Mesenchymal stem cell (in vitro differentiated cells and primary cell): ENCODE measurements at regions not wholly inside any gene's neighbourhood (a gene's known extent, or its start where the extent isn't known, plus 50 kb on each side); places are given as distances from the start of the nearest gene placed in this dataset.

ENCODE experiments used
- DNase-seq: peaks from one replicate; pipeline ENCODE4 v3.0.0-alpha.2; 2013
- H2AFZ ChIP-seq: one replicate; pipeline ENCODE4 v1.6.1; 2013; ENCODE audit warnings: low read depth, mild to moderate bottlenecking, control low read depth, inconsistent platforms, low read length, moderate library complexity
- H2AK5ac ChIP-seq: 2 replicates; pipeline ENCODE4 v1.6.1; 2013; ENCODE audit warnings: low read length, moderate library complexity, mild to moderate bottlenecking, inconsistent platforms; ENCODE audit not compliant: severe bottlenecking
- H2BK120ac ChIP-seq: one replicate; pipeline ENCODE4 v1.6.1; 2013; ENCODE audit warnings: low read depth, mild to moderate bottlenecking, inconsistent platforms, low read length, moderate library complexity
- H2BK12ac ChIP-seq, 2 experiments: one replicate each; pipeline ENCODE4 v1.6.1; 2013; ENCODE audit warnings: inconsistent platforms in 2 of 2, low read length in 2 of 2, mild to moderate bottlenecking in 2 of 2, moderate library complexity in 2 of 2, control low read depth in 1 of 2
- H2BK15ac ChIP-seq: one replicate; pipeline ENCODE4 v1.6.1; 2013; ENCODE audit warnings: mild to moderate bottlenecking, low read depth, inconsistent platforms; ENCODE audit not compliant: poor library complexity, severe bottlenecking
- H2BK5ac ChIP-seq: 2 replicates; pipeline ENCODE4 v1.6.1; 2013; ENCODE audit warnings: low read depth, mild to moderate bottlenecking, low read length, control low read depth, inconsistent platforms; ENCODE audit not compliant: poor library complexity, severe bottlenecking
- H3K14ac ChIP-seq, 2 experiments: one replicate each; pipeline ENCODE4 v1.6.1; 2013; ENCODE audit warnings: inconsistent platforms in 2 of 2, low read length in 2 of 2, control low read depth in 1 of 2, mild to moderate bottlenecking in 1 of 2, moderate library complexity in 1 of 2
- H3K18ac ChIP-seq, 2 experiments: one replicate each; pipeline ENCODE4 v1.6.1; 2013; ENCODE audit warnings: inconsistent platforms in 2 of 2, low read length in 2 of 2, control low read depth in 1 of 2, low read depth in 1 of 2, mild to moderate bottlenecking in 1 of 2
- H3K23ac ChIP-seq, 2 experiments: one replicate each; pipeline ENCODE4 v1.6.1; 2013; ENCODE audit warnings: inconsistent platforms in 2 of 2, low read length in 2 of 2, mild to moderate bottlenecking in 2 of 2, moderate library complexity in 2 of 2, control low read depth in 1 of 2
- H3K27ac ChIP-seq: 2 replicates; pipeline ENCODE4 v1.5.1; 2013; ENCODE audit warnings: mild to moderate bottlenecking, moderate library complexity, low read length, control low read depth, inconsistent platforms; ENCODE audit not compliant: poor library complexity, severe bottlenecking
- H3K27me3 ChIP-seq, 2 experiments: 2 replicates each; pipeline versions ENCODE4 v1.6.1 to v1.7.0; 2013; ENCODE audit warnings: low read length in 2 of 2, mild to moderate bottlenecking in 2 of 2, moderate library complexity in 2 of 2, control low read depth in 1 of 2, inconsistent platforms in 1 of 2; ENCODE audit not compliant: control insufficient read depth in 1 of 2, insufficient read depth in 1 of 2
- H3K36me3 ChIP-seq, 2 experiments: 2 replicates each; pipeline versions ENCODE4 v1.6.1 to v1.7.0; 2013; ENCODE audit warnings: low read length in 2 of 2, control low read depth in 1 of 2, inconsistent platforms in 1 of 2, low read depth in 1 of 2, mild to moderate bottlenecking in 1 of 2; ENCODE audit not compliant: insufficient read depth in 2 of 2, control insufficient read depth in 1 of 2
- H3K4ac ChIP-seq, 2 experiments: one replicate each; pipeline ENCODE4 v1.6.1; 2013; ENCODE audit warnings: inconsistent platforms in 2 of 2, low read length in 2 of 2, mild to moderate bottlenecking in 2 of 2, moderate library complexity in 2 of 2, control low read depth in 1 of 2, low read depth in 1 of 2
- H3K4me1 ChIP-seq: 2 replicates; pipeline ENCODE4 v1.6.1; 2013; ENCODE audit warnings: low read depth, low read length, control low read depth; ENCODE audit not compliant: control insufficient read depth, insufficient read depth
- H3K4me2 ChIP-seq: 2 replicates; pipeline ENCODE4 v1.6.1; 2013; ENCODE audit warnings: low read length, mild to moderate bottlenecking, inconsistent platforms; ENCODE audit not compliant: poor library complexity, severe bottlenecking
- H3K4me3 ChIP-seq, 2 experiments: 2 replicates each; pipeline versions ENCODE4 v1.5.1 to v1.7.0; 2013; ENCODE audit warnings: low read length in 2 of 2, mild to moderate bottlenecking in 2 of 2, control low read depth in 1 of 2, low read depth in 1 of 2; ENCODE audit not compliant: insufficient read depth in 1 of 2
- H3K79me1 ChIP-seq: replicated peaks from 2 replicates; pipeline ENCODE4 v1.6.1; 2013; ENCODE audit warnings: mild to moderate bottlenecking, control low read depth, low read length, inconsistent platforms; ENCODE audit not compliant: poor library complexity, severe bottlenecking
- H3K9ac ChIP-seq: 2 replicates; pipeline ENCODE4 v1.7.0; 2013; ENCODE audit warnings: mild to moderate bottlenecking, low read length, moderate library complexity
- H3K9me3 ChIP-seq: 2 replicates; pipeline ENCODE4 v1.7.0; 2013; ENCODE audit warnings: mild to moderate bottlenecking, low read length; ENCODE audit not compliant: control insufficient read depth
- H4K8ac ChIP-seq: one replicate; pipeline ENCODE4 v1.6.1; 2013; ENCODE audit warnings: inconsistent platforms, mild to moderate bottlenecking, low read length, moderate library complexity
- H4K91ac ChIP-seq: one replicate; pipeline ENCODE4 v1.6.1; 2013; ENCODE audit warnings: mild to moderate bottlenecking, low read length, inconsistent platforms
- WGBS: methylation state at CpG from one replicate; pipeline ENCODE4 v1.1.7; 2013; ENCODE audit warnings: mixed read lengths; 5-methylcytosine and 5-hydroxymethylcytosine counted together

DNA sequence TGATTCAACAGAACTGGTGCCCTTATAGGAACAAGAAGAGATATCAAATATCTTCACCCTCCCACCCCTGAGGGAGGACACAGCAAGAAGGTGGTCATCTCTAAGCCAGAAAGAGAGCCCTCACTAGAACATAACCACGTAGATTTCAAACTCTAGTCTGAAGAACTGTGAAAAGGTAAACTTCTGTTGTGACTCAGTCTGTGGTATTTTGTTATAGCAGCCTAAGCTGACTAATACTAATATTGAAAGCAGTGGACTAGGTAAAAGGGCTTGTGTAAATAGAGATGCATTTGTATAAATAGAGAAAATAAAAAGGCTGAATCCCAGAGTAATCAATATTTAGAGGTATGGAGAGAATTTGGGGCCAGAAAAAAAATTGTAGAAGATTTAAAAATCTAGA, 157.6 kb upstream of the CCNH start:
- H4K8ac ChIP-seq, result no peak overlapping the region
- no peaks in the 10 kb centered on the region for H3K9me3 ChIP-seq
- no peak overlapping the region for H3K4ac ChIP-seq
- H3K27me3 ChIP-seq, result no peaks in the 10 kb centered on the region
- no peaks in the 10 kb centered on the region for H3K79me1 ChIP-seq
- no peak overlapping the region for H4K91ac ChIP-seq
- no peak overlapping the region for H3K18ac ChIP-seq
- H3K9ac ChIP-seq, result no peak overlapping the region
- H2BK12ac ChIP-seq, result no peak overlapping the region
- no peaks in the 10 kb centered on the region for H3K4me1 ChIP-seq
- no peak overlapping the region for H2AFZ ChIP-seq
- no peak overlapping the region for H3K23ac ChIP-seq
- 71% methylated on average over 1 of the region's 1 CpG for WGBS
- no peak overlapping the region for H2BK120ac ChIP-seq
- no peak for DNase-seq
- H3K14ac ChIP-seq, result no peak overlapping the region
- H2BK5ac ChIP-seq, result no peak overlapping the region
- no peak overlapping the region for H3K27ac ChIP-seq
- H3K4me2 ChIP-seq, result no peak overlapping the region
- no peak overlapping the region for H2BK15ac ChIP-seq
- H3K4me3 ChIP-seq, result no peak overlapping the region
- no peak overlapping the region for H2AK5ac ChIP-seq
- H3K36me3 ChIP-seq, result no peaks in the 10 kb centered on the region

GRCh38 chr5:87562068-87562467, 149.3 kb upstream of the CCNH start:
- H3K4ac ChIP-seq, result no peak overlapping the region
- no peak overlapping the region for H3K18ac ChIP-seq
- no peak overlapping the region for H2BK120ac ChIP-seq
- no peak overlapping the region for H4K8ac ChIP-seq
- no peak overlapping the region for H2BK5ac ChIP-seq
- H3K4me3 ChIP-seq, result no peak overlapping the region
- H3K23ac ChIP-seq, result no peak overlapping the region
- H3K4me2 ChIP-seq, result no peak overlapping the region
- no peak overlapping the region for H2AFZ ChIP-seq
- H3K27ac ChIP-seq, result no peak overlapping the region
- H2BK15ac ChIP-seq, result no peak overlapping the region
- DNase-seq, result no peak
- no CpG with 5 or more reads among the region's 1 CpG for WGBS
- H2AK5ac ChIP-seq, result no peak overlapping the region
- H3K79me1 ChIP-seq, result no peaks in the 10 kb centered on the region
- H3K4me1 ChIP-seq, result no peaks in the 10 kb centered on the region
- H3K14ac ChIP-seq, result no peak overlapping the region
- no peaks in the 10 kb centered on the region for H3K9me3 ChIP-seq
- no peaks in the 10 kb centered on the region for H3K36me3 ChIP-seq
- no peak overlapping the region for H4K91ac ChIP-seq
- no peak overlapping the region for H3K9ac ChIP-seq
- H2BK12ac ChIP-seq, result no peak overlapping the region
- no peaks in the 10 kb centered on the region for H3K27me3 ChIP-seq

DNA sequence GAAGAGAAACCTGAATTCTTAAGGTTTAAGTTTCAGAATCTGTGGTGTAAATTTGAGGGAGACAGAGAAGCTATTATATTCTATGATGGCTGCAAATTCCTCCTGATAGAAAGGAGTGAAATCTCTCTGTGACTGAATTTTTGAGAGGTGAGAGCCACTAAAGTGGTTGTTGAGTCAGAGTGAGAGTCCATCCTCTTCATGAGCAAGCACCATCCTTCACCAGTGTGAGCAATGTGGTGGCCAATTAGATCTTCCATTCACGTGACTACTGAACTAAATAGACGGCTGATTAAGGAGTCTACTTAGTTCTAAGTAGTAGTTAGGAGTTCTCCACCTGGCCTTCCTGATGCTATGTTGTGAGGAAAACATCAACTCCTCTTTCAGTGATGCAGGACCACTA, 147.8 kb upstream of the CCNH start:
- H3K4me2 ChIP-seq, result no peak overlapping the region
- H2AK5ac ChIP-seq, result no peak overlapping the region
- no peak overlapping the region for H2BK15ac ChIP-seq
- DNase-seq, result no peak
- H3K4ac ChIP-seq, result no peak overlapping the region
- H3K18ac ChIP-seq, result no peak overlapping the region
- H4K91ac ChIP-seq, result no peak overlapping the region
- H3K79me1 ChIP-seq, result no peaks in the 10 kb centered on the region
- 88% methylated on average over 2 of the region's 2 CpGs for WGBS
- no peak overlapping the region for H3K9ac ChIP-seq
- no peak overlapping the region for H3K14ac ChIP-seq
- no peaks in the 10 kb centered on the region for H3K27me3 ChIP-seq
- H3K23ac ChIP-seq, result no peak overlapping the region
- H3K4me3 ChIP-seq, result no peak overlapping the region
- no peak overlapping the region for H2BK5ac ChIP-seq
- H2AFZ ChIP-seq, result no peak overlapping the region
- H3K36me3 ChIP-seq, result no peaks in the 10 kb centered on the region
- H2BK120ac ChIP-seq, result no peak overlapping the region
- H2BK12ac ChIP-seq, result no peak overlapping the region
- H4K8ac ChIP-seq, result no peak overlapping the region
- H3K9me3 ChIP-seq, result no peaks in the 10 kb centered on the region
- H3K4me1 ChIP-seq, result no peaks in the 10 kb centered on the region
- H3K27ac ChIP-seq, result no peak overlapping the region

DNA sequence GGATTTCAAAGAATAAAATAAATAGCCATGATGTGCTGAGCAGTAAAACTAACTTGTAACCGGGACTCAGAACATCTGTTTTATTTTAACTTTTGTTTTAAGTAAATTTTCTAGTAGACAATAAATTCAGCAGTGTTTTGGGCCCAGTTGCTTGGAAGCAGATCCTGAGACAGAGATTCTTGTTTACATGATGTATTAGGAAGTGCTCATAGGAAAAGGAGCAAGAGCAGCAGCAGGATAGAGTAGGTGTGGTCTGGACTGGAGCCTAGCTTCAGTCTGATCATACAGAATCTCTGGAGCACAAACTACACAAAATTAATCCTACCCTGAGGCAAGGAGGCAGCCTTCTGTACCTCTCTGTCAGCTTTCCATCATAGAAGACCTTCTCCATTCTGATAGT, 139.2 kb upstream of the CCNH start:
- WGBS, result no CpG with 5 or more reads among the region's 1 CpG
- Histone ChIP-seq H2BK15ac (no peak overlapping the region), H4K8ac (no peak overlapping the region), H2BK120ac (no peak overlapping the region), H3K9me3 (peaks cover 8% of the 10 kb centered on the region), H4K91ac (no peak overlapping the region), H2AFZ (no peak overlapping the region), H2AK5ac (no peak overlapping the region), H2BK5ac (no peak overlapping the region), H3K18ac (no peak overlapping the region), H3K79me1 (no peaks in the 10 kb centered on the region), H3K4me3 (no peak overlapping the region), H3K23ac (no peak overlapping the region), H3K14ac (no peak overlapping the region), H3K9ac (no peak overlapping the region), H3K27me3 (no peaks in the 10 kb centered on the region), H3K4ac (no peak overlapping the region), H3K4me1 (no peaks in the 10 kb centered on the region), H3K27ac (no peak overlapping the region), H2BK12ac (no peak overlapping the region), H3K36me3 (no peaks in the 10 kb centered on the region), H3K4me2 (no peak overlapping the region)
- no peak for DNase-seq
